ENCODE measurements at regions not wholly inside any gene's neighbourhood (a gene's known extent, or its start where the extent isn't known, plus 50 kb on each side); places are given as distances from the start of the nearest gene placed in this dataset.

DNA sequence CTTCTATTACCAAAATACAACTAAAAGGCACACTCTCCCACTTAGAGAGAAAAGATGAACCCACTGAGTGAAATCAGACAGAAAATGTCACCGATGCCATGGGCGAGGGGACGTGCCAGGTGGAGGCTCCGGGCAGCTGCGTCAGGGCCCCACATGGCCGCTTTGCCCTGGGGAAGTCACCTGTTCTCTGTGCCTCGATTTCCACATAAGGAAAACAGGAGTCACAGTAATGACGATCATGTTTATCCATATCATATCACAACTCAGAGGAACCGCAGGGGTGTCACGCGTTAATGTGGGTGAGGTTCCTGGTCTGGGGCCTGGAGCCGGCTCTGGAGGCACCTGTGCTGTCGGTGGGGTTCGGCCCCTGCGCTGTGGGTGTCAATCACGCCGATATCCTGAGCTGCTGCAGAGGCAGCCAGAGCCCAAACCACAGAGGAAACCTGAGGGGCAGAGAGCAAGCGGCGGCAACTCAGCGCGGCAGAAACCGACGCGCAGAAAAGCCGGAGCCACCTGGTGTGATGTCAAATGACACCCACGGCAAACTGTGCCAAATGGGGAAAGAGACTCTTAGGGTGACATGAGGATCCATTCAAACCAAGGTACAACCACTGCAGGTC lies 243.7 kb downstream of the BRD1 start:
- intact Hi-C loops (cut with micrococcal nuclease), result no loop called here
- Histone ChIP-seq H3K79me2 (ENCODE audit: insufficient read depth, low read length) (peaks cover 35% of the 10 kb centered on the region), H3K27me3 (ENCODE audit: insufficient read depth, low read length) (no peaks in the 10 kb centered on the region), H2AFZ (ENCODE audit: low read depth, low read length, poor library complexity, severe bottlenecking) (no peak overlapping the region), H3K4me1 (ENCODE audit: control insufficient read depth in 1 of 2, insufficient read depth in 2 of 2, low read length in 2 of 2) (no peaks in the 10 kb centered on the region), H4K20me1 (ENCODE audit: insufficient read depth) (no peaks in the 10 kb centered on the region), H3K27ac (ENCODE audit: low read depth, low read length) (no peak overlapping the region), H3K9me2 (ENCODE audit: insufficient read depth) (no peaks in the 10 kb centered on the region), H3K9ac (ENCODE audit: low read length) (no peak overlapping the region), H3K4me2 (ENCODE audit: low read length) (no peak overlapping the region), H3K4me3 (replicated peaks in 1 of 2; ENCODE audit: low read depth in 1 of 2, low read length in 2 of 2) (no peak overlapping the region), H3K9me3 (ENCODE audit: control insufficient read depth in 1 of 2, insufficient read depth in 1 of 2, low read depth in 1 of 2, low read length in 2 of 2) (peaks cover 9 to 11% of the 10 kb centered on the region in 2 experiments; a peak in 2 of 4 replicates), H3K36me3 (ENCODE audit: control insufficient read depth in 1 of 2, insufficient read depth in 2 of 2, low read length in 2 of 2) (no peaks in the 10 kb centered on the region)
- TF ChIP-seq YY1 (IDR thresholded peaks at IDR 0.05; ENCODE audit: extremely low read depth, insufficient replicate concordance, low read depth, low read length), result no peak
- ATAC-seq, result no peak
- ChIA-PET CTCF (no interaction called here), RAD21 (ENCODE audit: low non-redundant PET in 1 of 2, low total read pairs in 2 of 2, uncharacterized antibody in 2 of 2, unreplicated experiment in 2 of 2) (no interaction called here), POLR2A (no interaction called here)
- DNase-seq (ENCODE audit: low read depth, low spot score), result no peak
- no TSS peak for BruUV-seq (replicated peaks)

DNA sequence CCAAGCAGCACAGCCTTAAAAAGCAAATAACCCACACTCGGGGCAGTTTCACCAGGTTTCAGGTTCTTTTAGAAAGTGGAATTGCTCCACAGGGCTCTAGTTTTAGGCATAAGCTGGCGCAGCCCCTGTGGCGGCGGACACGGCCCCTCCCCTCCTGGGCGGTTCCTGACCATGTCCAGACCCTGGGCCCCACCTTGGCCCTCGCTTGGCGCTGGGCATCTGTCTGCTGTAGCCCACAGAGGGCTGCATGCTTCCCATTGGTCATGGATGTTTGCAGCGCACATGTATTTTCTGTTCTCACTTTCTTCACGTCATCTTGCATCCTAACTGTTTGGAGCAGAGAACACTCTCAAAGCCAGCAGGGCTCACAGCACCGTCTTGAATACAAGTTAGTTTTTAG lies 244.3 kb downstream of the BRD1 start:
- Histone ChIP-seq H3K27ac (ENCODE audit: low read depth, low read length) (no peak overlapping the region), H3K9me2 (ENCODE audit: insufficient read depth) (no peaks in the 10 kb centered on the region), H3K4me3 (replicated peaks in 1 of 2; ENCODE audit: low read depth in 1 of 2, low read length in 2 of 2) (no peak overlapping the region), H3K27me3 (ENCODE audit: insufficient read depth, low read length) (no peaks in the 10 kb centered on the region), H4K20me1 (ENCODE audit: insufficient read depth) (no peaks in the 10 kb centered on the region), H3K4me1 (ENCODE audit: control insufficient read depth in 1 of 2, insufficient read depth in 2 of 2, low read length in 2 of 2) (no peaks in the 10 kb centered on the region), H3K79me2 (ENCODE audit: insufficient read depth, low read length) (peaks cover 35% of the 10 kb centered on the region), H3K9me3 (ENCODE audit: control insufficient read depth in 1 of 2, insufficient read depth in 1 of 2, low read depth in 1 of 2, low read length in 2 of 2) (peaks cover 9 to 11% of the 10 kb centered on the region in 2 experiments; a peak in 2 of 4 replicates), H2AFZ (ENCODE audit: low read depth, low read length, poor library complexity, severe bottlenecking) (no peak overlapping the region), H3K9ac (ENCODE audit: low read length) (no peak overlapping the region), H3K4me2 (ENCODE audit: low read length) (no peak overlapping the region), H3K36me3 (ENCODE audit: control insufficient read depth in 1 of 2, insufficient read depth in 2 of 2, low read length in 2 of 2) (no peaks in the 10 kb centered on the region)
- no peak for TF ChIP-seq EZH2phosphoT487 (IDR thresholded peaks at IDR 0.05; ENCODE audit: borderline replicate concordance)
- TF ChIP-seq POLR2A (IDR thresholded peaks at IDR 0.05; ENCODE audit: borderline replicate concordance, extremely low read depth, insufficient read depth, insufficient read length), result no peak
- TF ChIP-seq FOSL1 (IDR thresholded peaks at IDR 0.05; ENCODE audit: low read depth), result no peak
- TF ChIP-seq, protein P1, sequence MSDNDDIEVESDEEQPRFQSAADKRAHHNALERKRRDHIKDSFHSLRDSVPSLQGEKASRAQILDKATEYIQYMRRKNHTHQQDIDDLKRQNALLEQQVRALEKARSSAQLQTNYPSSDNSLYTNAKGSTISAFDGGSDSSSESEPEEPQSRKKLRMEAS (IDR thresholded peaks at IDR 0.05), result no peak
- no peak for TF ChIP-seq CBX3 (IDR thresholded peaks at IDR 0.05; ENCODE audit: low read depth)
- no peak for TF ChIP-seq JUND (IDR thresholded peaks at IDR 0.05)
- TF ChIP-seq CEBPB (IDR thresholded peaks at IDR 0.05; ENCODE audit: low read depth), result no peak
- TF ChIP-seq REST (IDR thresholded peaks at IDR 0.05; ENCODE audit: low read depth), result no peak
- TF ChIP-seq ZNF274 (IDR thresholded peaks at IDR 0.05; ENCODE audit: low read depth, low read length), result no peak
- no peak for TF ChIP-seq SRF (IDR thresholded peaks at IDR 0.05; ENCODE audit: low read depth)
- TF ChIP-seq EGR1 (IDR thresholded peaks at IDR 0.05; ENCODE audit: low read depth), result no peak
- no peak for TF ChIP-seq SP1 (IDR thresholded peaks at IDR 0.05; ENCODE audit: low read depth)
- no peak for TF ChIP-seq EZH2 (IDR thresholded peaks at IDR 0.05)
- no peak for TF ChIP-seq POLR2AphosphoS5 (IDR thresholded peaks at IDR 0.05; ENCODE audit: low read depth, low read length)
- CTCF ChIA-PET, result no interaction called here
- POLR2A ChIA-PET, result no interaction called here
- RAD21 ChIA-PET (ENCODE audit: low non-redundant PET in 1 of 2, low total read pairs in 2 of 2, uncharacterized antibody in 2 of 2, unreplicated experiment in 2 of 2), result no interaction called here
- intact Hi-C loops (cut with micrococcal nuclease), result no loop called here
- DNase-seq (ENCODE audit: low read depth, low spot score), result no peak
- no TSS peak for BruUV-seq (replicated peaks)
- ATAC-seq, result no peak
